Bronchial epithelial cell (primary cell): ENCODE measurements at regions not wholly inside any gene's neighbourhood (a gene's known extent, or its start where the extent isn't known, plus 50 kb on each side); places are given as distances from the start of the nearest gene placed in this dataset.

Source experiments
- DNase-seq: peaks from one replicate; pipeline ENCODE4 v3.0.0-alpha.2; 2010; ENCODE audit warnings: low read depth
- FAIRE-seq: peaks from 2 replicates; lab custom pipeline; 2011; peaks lifted over from hg19 to GRCh38; lab: Jason Lieb, UNC
- H3K27me3 ChIP-seq: 2 replicates; pipeline ENCODE4 v1.5.1; 2011; ENCODE audit warnings: low read length; ENCODE audit not compliant: control insufficient read depth, insufficient read depth
- H3K36me3 ChIP-seq: 2 replicates; pipeline ENCODE4 v1.5.1; 2011; ENCODE audit warnings: low read length; ENCODE audit not compliant: control insufficient read depth, insufficient read depth
- H3K4me3 ChIP-seq: 2 replicates; pipeline ENCODE4 v1.5.1; 2011; ENCODE audit warnings: mild to moderate bottlenecking, low read depth, low read length, control low read depth
- TF ChIP-seq, protein P1 (sequence below): IDR thresholded peaks from 2 replicates; pipeline ENCODE4 v1.5.1; 2011; ENCODE audit warnings: mild to moderate bottlenecking, moderate library complexity, low read length, control low read depth, inconsistent platforms; ENCODE audit not compliant: insufficient read depth, severe bottlenecking

DNA sequence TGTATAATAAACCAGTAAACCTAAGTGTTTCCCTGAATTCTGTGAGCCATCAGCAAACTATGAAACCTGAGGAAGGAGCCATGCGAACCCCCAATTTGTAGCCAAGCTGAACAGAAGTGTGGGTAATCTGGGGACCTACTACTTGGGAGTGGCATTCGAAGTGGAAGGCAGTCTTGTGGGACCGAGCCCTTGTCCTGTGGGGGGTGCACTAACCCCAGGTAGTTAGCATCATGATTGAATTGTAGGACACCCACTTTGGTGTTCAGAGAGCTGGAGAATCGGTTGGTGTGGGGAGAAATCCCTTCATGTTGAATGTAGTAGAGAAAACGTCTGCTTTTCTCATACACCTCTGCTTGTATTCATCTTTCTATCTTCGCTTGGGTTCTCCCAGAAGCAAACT is 79.7 kb upstream of the CPHXL start:
- H3K4me3 ChIP-seq: no peak overlapping the region
- no peaks in the 10 kb centered on the region for H3K36me3 ChIP-seq
- peak; percentile 86 for FAIRE-seq
- TF ChIP-seq, protein P1, sequence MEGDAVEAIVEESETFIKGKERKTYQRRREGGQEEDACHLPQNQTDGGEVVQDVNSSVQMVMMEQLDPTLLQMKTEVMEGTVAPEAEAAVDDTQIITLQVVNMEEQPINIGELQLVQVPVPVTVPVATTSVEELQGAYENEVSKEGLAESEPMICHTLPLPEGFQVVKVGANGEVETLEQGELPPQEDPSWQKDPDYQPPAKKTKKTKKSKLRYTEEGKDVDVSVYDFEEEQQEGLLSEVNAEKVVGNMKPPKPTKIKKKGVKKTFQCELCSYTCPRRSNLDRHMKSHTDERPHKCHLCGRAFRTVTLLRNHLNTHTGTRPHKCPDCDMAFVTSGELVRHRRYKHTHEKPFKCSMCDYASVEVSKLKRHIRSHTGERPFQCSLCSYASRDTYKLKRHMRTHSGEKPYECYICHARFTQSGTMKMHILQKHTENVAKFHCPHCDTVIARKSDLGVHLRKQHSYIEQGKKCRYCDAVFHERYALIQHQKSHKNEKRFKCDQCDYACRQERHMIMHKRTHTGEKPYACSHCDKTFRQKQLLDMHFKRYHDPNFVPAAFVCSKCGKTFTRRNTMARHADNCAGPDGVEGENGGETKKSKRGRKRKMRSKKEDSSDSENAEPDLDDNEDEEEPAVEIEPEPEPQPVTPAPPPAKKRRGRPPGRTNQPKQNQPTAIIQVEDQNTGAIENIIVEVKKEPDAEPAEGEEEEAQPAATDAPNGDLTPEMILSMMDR: no peak
- H3K27me3 ChIP-seq: no peaks in the 10 kb centered on the region
- no peak for DNase-seq

DNA sequence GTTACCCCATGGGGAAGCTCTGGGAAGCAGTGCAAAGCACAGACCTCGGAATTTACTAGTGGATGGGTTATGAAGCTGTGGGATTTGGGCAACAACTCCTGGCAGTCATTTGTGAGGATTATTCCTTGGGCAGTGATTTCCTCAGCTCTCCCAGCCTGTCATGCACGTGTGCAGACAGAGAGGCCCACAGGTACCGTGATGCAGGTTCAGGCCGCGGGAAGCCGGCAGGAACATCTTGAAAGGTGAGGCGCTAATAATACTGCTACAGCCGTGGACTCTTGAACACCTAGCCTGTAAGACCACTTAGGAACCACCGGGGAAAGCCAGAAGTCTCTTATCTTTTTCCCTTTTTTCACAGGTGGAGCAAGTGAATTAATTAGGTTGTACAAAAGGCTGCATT is 80.2 kb upstream of the CPHXL start:
- Histone ChIP-seq H3K4me3 (no peak overlapping the region), H3K36me3 (no peaks in the 10 kb centered on the region), H3K27me3 (no peaks in the 10 kb centered on the region)
- DNase-seq (no peak), FAIRE-seq (no peak)
- TF ChIP-seq, protein P1: no peak

DNA sequence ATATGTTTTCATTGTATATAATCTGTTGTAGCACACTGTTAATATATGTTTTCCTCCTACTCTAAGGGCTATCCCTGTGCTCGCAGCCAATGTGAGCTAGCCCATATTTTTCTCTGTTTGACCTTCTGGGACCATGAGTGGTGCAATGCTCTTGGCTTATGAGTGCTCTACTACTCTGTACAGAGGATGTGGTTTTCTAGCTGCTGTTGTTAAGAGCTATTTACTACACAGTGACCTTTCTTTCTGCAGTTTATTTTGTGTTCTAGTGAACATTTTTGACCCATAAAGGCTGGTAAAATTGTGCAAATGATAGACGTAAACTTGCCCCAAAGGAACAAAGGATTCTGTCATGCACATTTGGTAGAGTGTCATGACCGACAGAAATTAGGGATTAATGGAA is 84.1 kb upstream of the CPHXL start:
- FAIRE-seq: no peak
- H3K4me3 ChIP-seq: no peak overlapping the region
- DNase-seq: no peak
- no peaks in the 10 kb centered on the region for H3K27me3 ChIP-seq
- no peaks in the 10 kb centered on the region for H3K36me3 ChIP-seq
- TF ChIP-seq, protein P1: no peak

DNA sequence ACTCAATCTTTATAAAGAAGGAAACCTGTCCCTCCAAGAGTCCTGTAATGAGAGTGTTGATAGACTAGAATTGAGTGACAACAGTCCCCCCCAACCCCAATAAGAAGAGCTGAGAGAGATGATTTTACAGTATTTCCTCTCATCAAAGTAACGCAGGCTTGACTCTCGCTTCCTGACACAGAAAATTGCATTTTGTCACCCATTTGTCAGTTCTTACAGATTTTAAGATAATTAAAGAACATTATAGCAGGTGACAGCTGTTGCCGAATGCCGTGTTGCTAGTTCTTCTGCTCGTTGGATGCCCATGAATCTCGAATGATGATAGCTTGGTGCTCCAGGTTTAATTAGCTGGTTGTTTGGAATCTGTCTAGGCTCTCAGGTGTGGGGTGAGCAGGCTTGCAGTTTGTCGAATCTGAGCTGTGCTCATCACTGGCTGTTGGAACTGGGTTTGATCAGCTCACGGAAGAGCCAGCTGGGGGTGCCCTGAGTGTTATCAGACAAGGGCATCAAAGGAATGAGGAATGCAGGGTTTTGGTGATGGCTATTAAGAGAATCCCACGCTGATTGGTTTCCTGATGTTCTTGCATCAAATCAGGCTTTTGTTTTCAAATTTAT is 84.8 kb upstream of the CPHXL start:
- DNase-seq: no peak
- Histone ChIP-seq H3K4me3 (no peak overlapping the region), H3K27me3 (no peaks in the 10 kb centered on the region), H3K36me3 (no peaks in the 10 kb centered on the region)
- TF ChIP-seq, protein P1: no peak
- no peak for FAIRE-seq

DNA sequence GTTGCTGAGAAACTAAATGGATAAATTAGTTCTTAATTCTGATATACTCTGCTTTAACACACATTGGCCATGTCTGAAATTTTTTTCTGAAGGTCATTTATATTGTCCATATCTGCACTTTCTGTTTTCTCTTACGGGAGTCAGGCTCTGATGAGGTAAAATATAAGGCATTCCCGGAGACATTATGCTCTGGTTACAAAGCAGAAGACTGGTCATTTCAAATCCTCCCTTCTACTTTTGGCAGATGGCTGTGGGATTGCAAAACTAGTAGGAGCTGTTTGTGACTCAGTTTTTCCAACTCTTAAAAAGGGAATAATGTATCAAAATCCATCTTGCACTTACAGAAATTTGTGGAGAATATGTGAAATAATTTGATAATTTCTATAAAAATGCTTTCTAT is 92.2 kb upstream of the CPHXL start:
- Histone ChIP-seq H3K27me3 (no peaks in the 10 kb centered on the region), H3K4me3 (no peak overlapping the region), H3K36me3 (no peaks in the 10 kb centered on the region)
- FAIRE-seq (no peak), DNase-seq (no peak)
- TF ChIP-seq, protein P1: no peak

DNA sequence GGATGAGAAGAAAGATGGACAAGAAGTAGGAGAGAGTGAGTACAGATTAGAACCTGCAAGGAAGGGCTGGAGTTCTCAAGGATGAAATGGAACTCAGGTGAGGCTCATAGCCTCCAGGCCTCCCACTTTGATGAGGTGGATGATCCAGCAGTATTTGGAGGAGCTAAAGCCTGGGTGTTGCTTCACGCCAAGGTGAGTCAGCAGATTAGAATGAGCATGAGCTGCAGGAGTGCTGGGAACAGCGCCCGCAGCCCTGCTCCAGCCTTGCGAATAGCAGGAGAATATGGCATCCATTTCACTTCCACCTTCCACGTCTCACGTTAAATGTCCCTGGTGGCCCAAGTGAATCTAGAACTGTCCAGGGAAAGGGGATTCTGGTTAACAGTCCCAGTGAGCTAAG is 94.4 kb upstream of the CPHXL start:
- DNase-seq (peak; percentile 3), FAIRE-seq (no peak)
- Histone ChIP-seq H3K36me3 (no peaks in the 10 kb centered on the region), H3K4me3 (no peak overlapping the region), H3K27me3 (no peaks in the 10 kb centered on the region)
- TF ChIP-seq, protein P1: no peak
